ENCODE measurements at regions not wholly inside any gene's neighbourhood (a gene's known extent, or its start where the extent isn't known, plus 50 kb on each side); places are given as distances from the start of the nearest gene placed in this dataset.
"Not testable (repeated sequence)": the region's sequence is repeated elsewhere in the genome, so short reads cannot be mapped to it uniquely, and the experiment has no call there.

DNA sequence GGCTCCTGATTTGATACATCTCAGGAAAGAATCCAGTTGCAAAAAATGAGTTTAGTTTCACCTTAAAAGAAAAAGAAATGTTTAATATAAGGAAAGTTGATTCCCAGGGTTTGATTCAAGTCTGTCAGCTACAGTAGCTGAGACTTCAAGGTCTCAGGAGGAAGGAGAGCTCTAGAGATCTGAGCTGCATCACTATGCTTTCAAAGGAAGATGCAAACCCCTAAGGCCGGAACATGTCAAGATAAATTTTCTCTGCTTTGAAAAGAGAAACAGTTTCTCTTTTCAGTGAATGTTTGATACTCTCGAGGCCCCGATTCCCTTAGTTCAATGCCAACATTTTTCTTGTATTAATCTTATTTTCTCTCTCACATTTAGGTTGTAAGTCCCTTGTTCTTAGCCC is 128.6 kb downstream of the RGPD3 start:
- no peak for DNase-seq (ENCODE audit: low read depth)

DNA sequence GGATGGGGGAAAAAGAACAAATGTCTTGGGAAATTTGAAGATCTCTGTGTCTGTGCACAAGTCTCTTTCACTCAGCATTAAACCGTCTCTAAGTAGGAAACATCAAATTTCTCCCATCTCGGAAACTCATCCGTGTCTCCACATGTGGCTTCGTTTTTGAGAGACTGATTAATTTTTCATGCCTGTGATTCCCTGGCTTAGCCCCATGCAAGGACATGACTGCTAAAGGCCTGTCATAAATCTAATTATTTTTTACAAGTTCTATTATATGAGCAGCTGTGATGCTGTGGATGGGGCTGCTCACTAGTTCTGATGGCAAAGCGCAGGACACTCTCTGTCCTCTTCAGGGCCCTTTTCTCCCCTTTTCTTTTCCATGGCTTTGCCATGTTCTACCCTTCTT is 129.1 kb downstream of the RGPD3 start:
- no peak for DNase-seq (ENCODE audit: low read depth)

DNA sequence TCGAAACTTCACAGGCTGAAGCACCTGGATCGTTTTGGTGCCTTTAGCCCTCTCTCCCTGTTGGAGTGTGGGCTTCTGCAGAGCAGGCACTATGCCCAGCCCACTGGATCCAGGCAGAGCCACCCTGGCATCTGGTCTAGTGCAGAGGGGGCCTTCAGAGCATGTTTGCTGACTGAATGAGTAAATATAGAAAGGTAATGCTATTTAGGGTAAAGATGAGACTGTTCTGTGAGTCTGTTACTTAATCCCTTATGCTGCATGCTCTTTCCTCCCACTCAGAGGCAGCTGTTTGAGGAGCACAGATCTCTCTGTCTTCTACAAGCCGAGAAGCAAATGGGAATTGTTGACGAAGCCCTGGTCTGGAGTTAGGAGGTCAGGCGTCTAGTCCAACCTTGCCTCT is 130.2 kb downstream of the RGPD3 start:
- no peak for DNase-seq (ENCODE audit: low read depth)

DNA sequence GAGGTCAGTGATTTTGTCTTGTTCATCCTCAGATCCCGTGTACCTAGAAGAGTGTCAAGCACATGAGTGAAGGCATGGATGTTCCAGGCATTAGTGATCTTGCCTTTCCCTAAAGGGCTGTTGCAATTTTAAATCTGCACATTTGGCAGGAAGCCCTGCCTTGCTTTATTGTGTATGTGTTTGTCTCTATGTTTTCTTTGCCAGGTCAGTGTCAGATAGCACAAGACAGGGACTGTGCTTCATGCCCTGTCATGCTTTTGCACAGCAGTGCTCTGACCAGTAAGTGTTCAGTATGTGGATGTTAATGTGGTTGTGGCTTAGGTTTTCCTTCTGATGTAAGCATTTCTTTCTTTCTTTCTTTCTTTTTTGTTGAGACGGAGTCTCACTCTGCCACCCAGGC is 131.5 kb downstream of the RGPD3 start:
- no peak for DNase-seq (ENCODE audit: low read depth)

DNA sequence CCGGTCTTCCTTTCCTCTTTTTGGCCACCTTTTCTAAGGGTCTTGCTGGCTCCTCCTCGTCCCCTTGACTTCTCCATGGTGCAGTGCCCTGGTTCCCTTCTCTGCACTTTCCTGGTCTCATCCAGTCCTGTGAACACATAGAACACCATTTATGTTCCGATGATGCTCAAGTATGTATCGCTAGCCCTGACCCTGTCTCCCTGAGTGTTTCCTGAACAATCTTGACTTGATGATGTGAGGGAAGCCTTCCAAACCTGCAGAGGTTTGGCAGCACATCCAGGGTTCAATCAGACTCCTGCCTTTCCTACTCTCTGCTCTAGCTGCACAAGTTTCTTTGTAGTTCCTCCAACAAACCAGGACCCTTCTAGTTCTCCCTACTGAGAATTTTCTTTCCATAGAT is 132.1 kb downstream of the RGPD3 start:
- DNase-seq (ENCODE audit: low read depth) = no peak

DNA sequence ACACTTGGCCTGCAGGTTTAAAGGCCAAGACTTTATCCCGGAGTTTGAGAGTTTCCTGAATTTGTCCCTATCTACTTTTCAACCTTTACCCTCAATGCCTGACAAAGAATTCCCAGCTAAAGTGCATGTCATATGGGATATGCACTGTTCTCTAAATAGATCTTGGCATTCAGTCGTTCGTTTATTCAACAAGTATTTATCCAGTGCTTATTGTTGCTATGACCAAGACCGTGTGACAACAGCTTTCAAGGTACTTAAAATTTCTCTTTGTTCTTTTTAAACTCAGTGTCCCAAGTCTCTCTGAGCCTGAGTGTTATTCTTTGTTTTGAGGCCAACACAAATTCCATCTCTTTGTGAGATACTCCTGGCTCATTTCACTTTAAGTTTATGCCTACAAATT is 133.4 kb downstream of the RGPD3 start:
- no peak for DNase-seq (ENCODE audit: low read depth)

DNA sequence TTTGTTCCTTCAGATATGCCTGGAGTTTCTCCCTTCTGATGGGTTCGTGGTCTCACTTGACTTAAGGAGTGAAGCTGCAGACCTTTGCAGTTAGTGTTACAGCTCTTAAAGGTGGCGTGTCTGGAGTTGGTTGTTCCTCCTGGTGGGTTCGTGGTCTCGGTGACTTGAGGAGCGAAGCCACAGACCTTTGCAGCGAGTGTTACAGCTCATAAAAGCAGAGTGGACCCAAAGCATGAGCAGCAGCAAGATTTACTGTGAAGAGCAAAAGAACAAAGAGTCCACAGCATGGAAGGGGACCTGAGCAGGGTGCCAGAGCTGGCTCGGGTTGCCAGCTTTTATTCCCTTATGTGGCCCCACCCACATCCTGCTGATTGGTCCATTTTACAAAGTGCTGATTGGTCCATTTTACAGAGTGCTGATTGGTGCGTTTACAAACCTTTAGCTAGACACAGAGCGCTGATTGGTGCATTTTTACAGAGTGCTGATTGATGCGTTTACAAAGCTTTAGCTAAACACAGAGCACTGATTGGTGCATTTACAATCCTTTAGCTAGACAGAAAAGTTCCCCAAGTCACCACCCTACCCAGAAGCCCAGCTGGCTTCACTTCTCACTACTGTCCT is 134.8 kb downstream of the RGPD3 start:
- DNase-seq (ENCODE audit: low read depth) = not testable (repeated sequence)

DNA sequence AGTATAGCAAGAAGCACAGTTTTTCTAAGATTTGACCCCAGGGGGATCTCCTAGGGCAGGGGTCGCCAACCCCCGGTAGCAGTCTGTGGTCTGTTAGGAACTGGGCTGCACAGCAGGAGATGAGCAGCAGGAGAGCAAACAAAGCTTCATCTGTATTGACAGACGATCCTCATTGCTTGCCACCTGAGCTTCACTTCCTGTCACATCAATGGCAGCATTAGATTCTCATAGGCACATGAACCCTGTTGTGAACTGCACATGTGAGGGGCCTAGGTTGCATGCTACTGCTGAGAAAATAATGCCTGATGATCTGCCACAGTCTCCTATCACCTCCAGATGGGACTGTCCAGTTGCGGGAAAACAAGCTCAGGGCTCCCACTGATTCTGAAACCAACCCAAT is 136.2 kb downstream of the RGPD3 start:
- DNase-seq (ENCODE audit: low read depth) = no peak

DNA sequence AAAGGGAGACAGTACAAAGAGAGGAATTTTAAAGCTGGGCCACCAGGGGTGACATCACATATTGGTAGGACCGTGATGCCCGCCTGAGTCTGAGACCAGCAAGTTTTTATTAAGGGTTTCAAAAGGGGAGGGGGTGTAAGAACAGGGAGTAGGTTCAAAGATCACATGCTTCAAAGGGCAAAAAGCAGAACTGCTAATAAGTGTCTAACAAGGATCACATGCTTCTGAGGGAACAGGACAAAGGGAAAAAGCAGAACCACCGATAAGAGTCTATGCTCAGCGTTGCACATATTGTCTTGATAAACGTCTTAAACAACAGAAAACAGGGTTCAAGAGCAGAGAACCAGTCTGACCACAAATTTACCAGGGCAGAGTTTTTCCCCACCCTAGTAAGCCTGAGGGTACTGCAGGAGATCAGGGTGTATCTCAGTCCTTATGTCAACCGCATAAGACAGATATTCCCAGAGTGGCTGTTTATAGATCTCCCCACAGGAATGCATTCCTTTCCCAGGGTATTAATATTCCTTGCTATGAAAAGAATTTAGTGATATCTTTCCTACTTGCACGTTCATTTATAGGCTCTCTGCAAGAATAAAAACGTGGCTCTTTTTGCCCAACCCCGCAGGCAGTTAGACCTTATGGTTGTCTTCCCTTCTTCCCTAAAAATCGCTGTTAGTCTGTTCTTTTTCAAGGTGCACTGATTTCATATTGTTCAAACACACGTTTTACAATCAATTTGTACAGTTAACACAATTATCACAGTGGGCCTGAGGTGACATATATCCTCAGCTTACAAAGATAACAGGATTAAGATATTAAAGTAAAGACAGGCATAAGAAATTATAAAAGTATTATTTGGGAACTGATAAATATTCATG is 136.5 kb upstream of the UXS1 start:
- not testable (repeated sequence) for DNase-seq (ENCODE audit: low read depth)

DNA sequence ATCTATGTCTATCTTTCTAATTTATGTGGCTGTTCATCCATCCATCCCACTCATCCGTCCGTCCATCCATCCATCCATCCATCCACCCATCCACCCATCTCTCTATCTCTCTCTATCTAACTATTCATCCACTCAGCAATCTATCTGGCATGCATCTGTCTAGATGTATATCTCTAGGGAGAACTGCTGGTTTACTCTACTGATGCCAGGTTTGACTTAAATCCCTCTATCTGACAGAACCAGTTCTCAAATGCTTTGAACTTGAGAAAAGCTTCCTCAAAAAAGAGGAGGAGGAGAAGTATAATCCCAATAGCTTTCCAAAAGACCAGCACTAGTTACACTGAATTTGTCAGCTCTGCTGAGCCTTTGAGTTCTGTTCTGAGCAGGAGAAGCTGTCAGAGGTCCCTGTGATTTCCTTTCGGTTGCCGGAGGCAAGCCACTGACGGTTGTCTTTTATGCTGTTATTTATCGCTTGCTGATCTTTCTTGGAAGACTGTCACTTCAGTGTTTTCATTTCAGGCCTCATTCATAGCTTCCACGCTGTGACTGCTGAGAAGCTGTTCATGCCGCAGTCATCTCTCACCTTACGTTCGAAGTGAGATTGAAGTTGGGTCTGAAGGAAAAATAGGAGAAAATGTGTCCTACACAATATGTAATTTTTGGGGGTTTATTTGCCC is 129.4 kb upstream of the UXS1 start:
- DNase-seq (ENCODE audit: low read depth) = no peak

DNA sequence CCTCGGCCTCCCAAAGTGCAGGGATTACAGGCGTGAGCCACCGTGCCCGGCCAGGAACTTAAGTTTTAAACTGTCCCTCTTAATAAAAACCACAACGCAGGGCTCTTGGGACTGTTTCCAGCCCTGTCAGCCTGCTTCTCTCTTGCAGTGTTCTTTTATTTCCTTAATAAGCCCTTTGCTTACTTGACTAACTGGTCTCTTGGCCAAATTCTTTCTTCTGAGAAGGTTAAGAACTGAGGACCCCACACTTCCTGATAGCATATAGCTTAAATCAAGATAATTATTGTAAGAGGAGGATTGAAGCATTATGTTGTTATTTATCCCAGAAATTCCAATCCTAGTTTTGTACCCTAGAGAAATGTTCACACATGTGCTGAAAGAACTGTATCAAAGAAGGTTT is 128.2 kb upstream of the UXS1 start:
- DNase-seq (ENCODE audit: low read depth) = no peak

DNA sequence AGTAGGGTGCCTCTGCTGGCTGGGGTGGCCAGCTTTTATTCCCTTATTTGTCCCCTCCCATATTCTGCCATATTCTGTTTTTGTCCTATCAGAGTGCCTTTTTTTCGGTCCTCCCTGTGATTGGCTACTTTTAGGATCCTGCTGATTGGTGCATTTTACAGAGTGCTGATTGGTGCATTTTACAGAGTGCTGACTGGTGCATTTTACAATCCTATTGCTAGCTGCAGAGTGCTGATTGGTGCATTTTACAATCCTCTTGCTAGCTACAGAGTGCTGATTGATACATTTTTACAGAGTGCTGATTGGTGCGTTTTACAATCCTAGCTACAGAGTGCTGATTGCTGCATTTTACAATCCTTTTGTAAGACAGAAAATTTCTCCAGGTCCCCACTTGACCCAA is 126.3 kb upstream of the UXS1 start:
- DNase-seq (ENCODE audit: low read depth) = not testable (repeated sequence)

DNA sequence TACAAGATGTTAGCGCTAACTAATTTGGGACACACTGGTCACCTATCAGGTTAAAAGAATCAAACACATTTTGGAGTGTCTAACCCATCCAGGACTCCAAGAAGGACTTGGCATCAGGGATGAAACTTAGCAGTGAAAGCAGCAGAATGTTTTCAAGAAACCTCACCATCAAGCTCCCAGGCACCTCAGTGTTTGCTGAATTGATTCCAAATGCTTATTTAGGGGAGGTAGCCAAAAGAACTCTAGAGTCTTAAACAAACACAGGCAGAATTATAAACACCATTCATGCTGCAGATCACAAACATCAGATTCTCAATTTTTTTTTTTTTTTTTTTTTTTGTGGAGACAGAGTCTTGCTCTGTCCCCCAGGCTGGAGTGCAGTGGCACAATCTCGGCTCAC is 122.8 kb upstream of the UXS1 start:
- DNase-seq (ENCODE audit: low read depth) = no peak

DNA sequence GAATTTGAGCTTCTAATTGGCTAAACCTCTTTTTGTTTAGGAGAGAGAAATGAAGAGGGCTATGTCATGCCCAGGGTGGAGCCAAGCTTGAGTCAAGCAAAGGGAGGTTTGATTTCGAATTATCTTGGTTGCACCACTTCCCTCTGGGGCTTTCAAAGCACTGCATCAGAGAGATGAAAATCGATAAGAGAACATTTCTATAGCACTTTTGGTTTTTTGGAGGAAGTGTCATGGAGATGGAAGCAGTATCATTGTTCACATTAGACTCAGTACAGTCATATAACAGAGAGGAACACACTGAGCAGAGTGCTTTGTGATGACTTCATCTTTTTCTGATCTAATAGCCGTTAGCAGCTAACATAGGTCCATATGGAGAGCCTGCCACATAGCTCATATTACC is 120.3 kb upstream of the UXS1 start:
- no peak for DNase-seq (ENCODE audit: low read depth)

DNA sequence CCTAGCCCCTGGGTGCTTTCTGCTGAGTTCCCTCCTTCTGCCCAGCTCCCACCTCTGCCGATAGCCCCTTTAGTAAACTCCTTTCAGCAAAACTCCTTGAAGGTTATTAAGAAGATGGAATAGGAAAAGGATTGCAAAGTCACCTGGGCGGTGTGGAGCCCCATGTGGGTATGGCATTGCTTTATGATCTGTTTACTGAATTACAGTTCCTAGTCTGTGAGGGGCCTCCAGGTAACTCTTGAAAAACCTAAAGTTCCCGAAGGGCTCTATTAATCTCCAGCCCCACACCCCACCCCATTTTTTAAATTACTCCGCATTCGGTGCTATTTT is 116.9 kb upstream of the UXS1 start:
- no peak for DNase-seq (ENCODE audit: low read depth)

DNA sequence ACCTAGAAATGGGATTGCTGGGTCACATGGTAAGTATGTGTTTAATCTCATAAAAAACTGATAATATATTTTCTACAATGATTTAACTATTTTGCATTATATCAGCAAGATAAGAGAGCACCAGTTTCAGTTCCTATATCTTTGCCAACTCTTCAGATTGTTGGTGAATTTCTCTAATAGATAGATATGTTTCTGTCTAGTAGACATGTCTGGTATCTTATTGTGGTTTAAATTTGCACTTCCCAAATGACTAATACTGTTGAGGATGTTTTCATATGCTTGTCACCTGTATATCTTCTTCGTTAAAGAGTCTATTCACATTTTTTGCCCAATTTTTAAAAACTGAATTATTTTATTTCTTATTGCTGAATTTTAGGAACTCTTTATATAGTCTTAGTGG is 113.8 kb upstream of the UXS1 start:
- DNase-seq (ENCODE audit: low read depth) = no peak

DNA sequence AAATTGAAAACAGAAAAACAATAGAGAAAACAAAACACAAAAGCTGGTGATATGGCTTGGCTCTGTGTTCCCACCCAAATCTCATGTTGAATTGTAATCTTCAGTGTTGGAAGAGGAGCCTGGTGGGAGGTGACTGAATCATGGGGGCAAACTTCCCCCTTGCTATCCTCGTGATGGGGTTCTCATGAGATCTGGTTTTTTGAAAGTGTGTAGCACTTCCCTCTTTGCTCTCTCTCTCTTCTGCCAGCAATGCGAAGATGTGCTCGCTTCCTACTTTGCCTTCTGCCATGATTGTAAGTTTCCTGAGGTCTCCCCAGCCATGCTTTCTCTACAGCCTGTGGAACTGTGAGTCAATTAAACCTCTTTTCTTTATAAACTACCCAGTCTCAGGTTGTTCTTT is 112.3 kb upstream of the UXS1 start:
- no peak for DNase-seq (ENCODE audit: low read depth)

DNA sequence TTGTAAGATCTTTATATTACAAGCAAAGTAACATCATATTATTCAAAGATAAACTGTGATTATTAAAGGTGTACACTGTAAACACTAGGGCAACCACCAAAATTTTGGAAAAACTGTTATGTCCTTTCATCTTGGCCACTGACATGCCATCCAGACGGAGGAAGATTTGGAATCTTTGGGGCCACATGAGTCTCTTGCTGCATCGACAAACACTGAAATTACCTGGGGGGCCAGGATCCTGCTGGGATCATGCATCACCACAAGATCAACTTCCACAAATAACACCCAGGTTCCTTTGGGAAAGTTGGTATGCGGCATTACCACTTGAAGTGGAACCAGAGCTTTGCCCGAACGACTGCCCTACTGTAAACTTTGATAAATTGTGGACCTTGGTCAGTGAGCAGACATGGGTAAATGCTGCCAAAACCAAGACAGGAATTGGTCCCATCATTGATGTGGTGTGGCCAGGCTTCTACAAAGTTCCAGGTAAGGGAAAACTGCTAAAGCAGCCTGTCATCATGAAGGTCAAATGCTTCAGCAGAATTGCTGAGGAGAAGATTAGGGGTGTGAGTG is 110.6 kb upstream of the UXS1 start:
- DNase-seq (ENCODE audit: low read depth) = no peak

DNA sequence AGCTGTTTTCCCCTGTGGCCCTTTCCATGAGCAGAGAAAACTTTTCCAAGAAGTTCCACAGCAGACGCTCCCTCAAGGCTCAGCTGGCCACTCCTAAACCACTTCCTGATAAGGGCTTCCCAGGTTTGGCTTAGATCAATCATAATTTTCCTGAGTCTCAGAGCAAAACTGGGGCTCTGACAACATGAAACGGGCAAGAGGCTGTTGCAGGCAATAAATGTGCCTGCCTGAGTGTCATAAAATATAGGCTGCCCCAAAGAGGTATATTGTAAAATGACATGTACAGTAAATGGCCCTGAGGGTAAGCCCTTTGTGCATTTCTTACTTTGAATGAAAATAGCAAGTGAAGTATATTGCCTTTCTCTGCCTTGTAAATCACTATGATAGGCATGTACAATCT is 105.6 kb upstream of the UXS1 start:
- no peak for DNase-seq (ENCODE audit: low read depth)

DNA sequence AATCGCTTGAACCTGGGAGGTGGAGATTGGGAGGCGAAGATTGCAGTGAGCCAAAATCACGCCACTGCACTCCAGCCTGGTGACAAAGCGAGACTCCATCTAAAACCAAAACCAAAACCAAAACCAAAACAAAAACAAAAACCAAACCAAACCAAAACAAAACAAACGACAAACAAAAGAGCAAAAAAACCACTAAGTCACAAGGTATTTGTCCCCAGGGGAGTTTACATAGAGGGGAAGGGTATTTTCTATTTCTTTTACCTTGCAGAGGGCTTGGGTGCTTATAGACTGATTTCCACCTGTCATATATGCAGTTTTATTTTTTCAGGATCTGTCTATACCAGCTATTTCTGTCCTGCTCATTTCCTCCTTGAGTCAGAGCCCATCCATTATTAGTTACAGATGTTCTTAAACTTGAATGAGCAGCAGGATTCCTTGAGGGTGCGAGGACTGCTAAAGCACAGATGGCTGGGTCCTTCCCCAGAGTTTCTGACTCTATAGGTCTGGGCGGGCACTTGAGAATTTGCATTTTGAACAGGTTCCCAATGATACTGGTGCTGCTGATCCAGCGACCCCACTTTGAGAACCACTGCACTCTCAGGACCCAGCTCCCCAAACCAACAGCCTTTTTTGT is 102.2 kb upstream of the UXS1 start:
- no peak for DNase-seq (ENCODE audit: low read depth)

DNA sequence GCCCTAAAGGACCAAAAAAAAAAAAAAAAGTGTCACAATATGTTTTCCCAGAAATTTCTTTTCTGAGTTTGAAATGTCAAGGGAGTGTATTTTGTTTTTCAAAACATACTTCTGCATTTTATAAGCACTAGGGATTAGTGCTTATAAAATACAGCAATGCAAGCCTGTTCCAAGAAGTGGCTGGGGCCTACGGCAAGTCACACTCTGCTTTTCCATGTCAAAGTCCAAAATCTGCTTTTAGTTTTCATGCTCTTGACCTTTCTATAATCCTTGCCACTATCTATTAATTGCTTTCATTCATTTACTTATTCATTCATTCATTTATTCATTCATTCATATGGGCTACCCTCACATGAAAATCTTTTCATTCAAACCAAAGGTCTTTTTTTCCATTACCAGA is 100.1 kb upstream of the UXS1 start:
- DNase-seq (ENCODE audit: low read depth) = no peak

DNA sequence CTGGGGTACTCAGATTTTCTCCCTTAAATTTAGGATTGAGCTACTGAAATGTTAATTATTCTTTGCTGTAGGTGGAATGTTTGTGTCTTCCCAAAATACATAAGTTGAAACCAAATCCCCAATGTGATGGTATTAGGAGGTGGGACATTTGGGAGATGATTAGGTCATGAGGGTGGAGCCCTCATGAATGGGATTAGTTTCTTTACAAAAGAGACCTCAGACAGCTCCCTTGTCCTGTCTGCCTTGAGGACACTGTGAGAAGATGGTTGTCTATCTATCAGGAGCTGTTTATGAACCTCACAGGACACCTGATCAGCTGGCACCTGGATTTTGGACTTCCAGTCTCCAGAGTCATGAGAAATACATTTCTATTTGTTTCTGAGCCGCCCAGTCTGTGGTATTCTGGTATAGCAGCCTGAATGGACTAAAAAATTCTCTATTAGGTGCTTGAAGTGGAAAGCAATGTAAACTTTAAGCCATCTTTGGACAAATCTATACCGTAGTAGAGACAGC is 99.2 kb upstream of the UXS1 start:
- DNase-seq (ENCODE audit: low read depth) = no peak
